ENCODE measurements at regions not wholly inside any gene's neighbourhood (a gene's known extent, or its start where the extent isn't known, plus 50 kb on each side); places are given as distances from the start of the nearest gene placed in this dataset.

DNA sequence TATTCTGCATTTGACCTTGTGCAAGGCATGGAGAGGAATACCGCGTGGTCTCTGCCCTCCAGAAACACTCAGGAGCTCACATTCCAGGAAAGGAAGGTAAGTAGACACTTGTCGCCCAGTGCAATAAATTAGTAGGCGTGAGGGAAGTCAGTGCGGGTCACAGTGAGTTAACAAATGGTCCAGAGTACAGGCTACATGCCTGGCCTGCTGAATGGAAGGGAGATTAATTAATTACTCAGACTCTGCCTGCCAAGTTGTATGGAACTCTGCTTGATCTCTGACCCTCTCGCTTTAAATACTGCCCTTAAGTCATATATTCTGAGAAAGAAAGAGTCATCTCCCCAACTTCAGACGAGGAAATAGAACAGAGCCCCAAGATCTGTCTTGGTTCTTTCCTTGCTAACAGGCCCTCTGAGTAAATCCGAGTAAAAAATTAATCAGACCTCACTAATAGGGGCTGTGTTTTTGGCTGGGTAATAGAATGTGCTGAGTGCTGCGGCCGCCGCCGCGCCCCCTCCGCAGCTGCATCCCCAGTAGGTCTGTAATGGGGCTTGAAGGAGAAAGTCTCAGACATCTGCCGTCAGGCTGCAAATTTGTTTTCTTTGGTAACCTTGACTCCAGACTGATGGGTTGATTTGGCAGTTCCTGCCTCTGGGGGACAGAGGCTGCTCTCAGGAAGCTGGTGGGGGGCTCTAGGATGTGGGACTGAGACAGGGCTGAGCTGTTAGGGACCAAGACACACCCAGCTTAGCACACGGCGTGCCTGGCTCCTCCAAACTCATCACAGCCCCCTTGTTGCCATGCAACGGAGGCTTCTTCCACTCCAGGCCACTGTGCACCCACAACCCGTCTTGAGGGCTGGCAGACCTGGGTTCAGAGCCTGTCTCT is 144.4 kb downstream of the NSG2 start:
- H3K9ac ChIP-seq (ENCODE audit: low read length in 5 of 5): no peak overlapping the region
- peaks cover 7 to 26% (median 11%) of the 10 kb centered on the region in 5 donors for H3K27me3 ChIP-seq (ENCODE audit: control insufficient read depth in 5 of 5, insufficient read depth in 4 of 5, low read length in 5 of 5)
- H3K27ac ChIP-seq (ENCODE audit: low read depth, low read length): no peak overlapping the region
- no peaks in the 10 kb centered on the region for H3K4me1 ChIP-seq (ENCODE audit: control insufficient read depth in 5 of 5, insufficient read depth in 5 of 5, low read length in 5 of 5)
- H3K9me3 ChIP-seq (ENCODE audit: control insufficient read depth in 5 of 5, low read length in 5 of 5): no peaks in the 10 kb centered on the region
- no peak overlapping the region for H3K4me3 ChIP-seq (ENCODE audit: low read depth in 1 of 5, low read length in 5 of 5)
- H3K36me3 ChIP-seq (ENCODE audit: control insufficient read depth in 5 of 5, insufficient read depth in 5 of 5, low read length in 5 of 5): no peaks in the 10 kb centered on the region

DNA sequence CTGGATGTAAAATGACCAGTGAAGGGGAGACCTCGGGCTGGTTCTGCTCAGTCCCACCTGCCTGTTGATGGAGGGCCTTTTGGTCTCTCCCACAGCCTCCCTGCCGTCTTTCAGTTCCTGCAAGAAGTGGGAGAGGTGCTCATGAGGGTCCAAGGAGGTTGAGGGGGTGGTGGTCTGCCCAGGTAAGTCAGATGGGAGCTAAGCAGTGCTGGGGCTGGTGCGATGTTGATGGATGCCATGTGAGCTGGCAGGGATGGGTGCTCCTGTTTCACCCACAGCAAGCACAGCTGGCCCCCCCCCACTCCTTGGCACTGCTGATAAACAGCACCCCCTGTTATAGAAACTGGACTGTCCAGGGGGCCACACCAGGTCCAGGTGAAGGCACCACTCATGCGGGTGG is 145.6 kb downstream of the NSG2 start:
- peaks cover 5 to 24% (median 10%) of the 10 kb centered on the region in 5 donors for H3K27me3 ChIP-seq (ENCODE audit: control insufficient read depth in 5 of 5, insufficient read depth in 4 of 5, low read length in 5 of 5)
- H3K4me1 ChIP-seq (ENCODE audit: control insufficient read depth in 5 of 5, insufficient read depth in 5 of 5, low read length in 5 of 5): no peaks in the 10 kb centered on the region
- H3K36me3 ChIP-seq (ENCODE audit: control insufficient read depth in 5 of 5, insufficient read depth in 5 of 5, low read length in 5 of 5): no peaks in the 10 kb centered on the region
- no peak overlapping the region for H3K4me3 ChIP-seq (ENCODE audit: low read depth in 1 of 5, low read length in 5 of 5)
- no peak overlapping the region for H3K27ac ChIP-seq (ENCODE audit: low read depth, low read length)
- H3K9me3 ChIP-seq (ENCODE audit: control insufficient read depth in 5 of 5, low read length in 5 of 5): no peaks in the 10 kb centered on the region
- H3K9ac ChIP-seq (ENCODE audit: low read length in 5 of 5): no peak overlapping the region

- Histone ChIP-seq H3K27ac (ENCODE audit: low read depth, low read length) (no peak overlapping the region), H3K27me3 (ENCODE audit: control insufficient read depth in 5 of 5, insufficient read depth in 4 of 5, low read length in 5 of 5) (peaks cover 3 to 21% (median 10%) of the 10 kb centered on the region in 5 donors), H3K9ac (ENCODE audit: low read length in 5 of 5) (no peak overlapping the region), H3K36me3 (ENCODE audit: control insufficient read depth in 5 of 5, insufficient read depth in 5 of 5, low read length in 5 of 5) (no peaks in the 10 kb centered on the region), H3K4me3 (ENCODE audit: low read depth in 1 of 5, low read length in 5 of 5) (no peak overlapping the region), H3K9me3 (ENCODE audit: control insufficient read depth in 5 of 5, low read length in 5 of 5) (no peaks in the 10 kb centered on the region), H3K4me1 (ENCODE audit: control insufficient read depth in 5 of 5, insufficient read depth in 5 of 5, low read length in 5 of 5) (no peaks in the 10 kb centered on the region)
Measured at GRCh38 chr5:174191850-174192655, 146.5 kb downstream of the NSG2 start.

DNA sequence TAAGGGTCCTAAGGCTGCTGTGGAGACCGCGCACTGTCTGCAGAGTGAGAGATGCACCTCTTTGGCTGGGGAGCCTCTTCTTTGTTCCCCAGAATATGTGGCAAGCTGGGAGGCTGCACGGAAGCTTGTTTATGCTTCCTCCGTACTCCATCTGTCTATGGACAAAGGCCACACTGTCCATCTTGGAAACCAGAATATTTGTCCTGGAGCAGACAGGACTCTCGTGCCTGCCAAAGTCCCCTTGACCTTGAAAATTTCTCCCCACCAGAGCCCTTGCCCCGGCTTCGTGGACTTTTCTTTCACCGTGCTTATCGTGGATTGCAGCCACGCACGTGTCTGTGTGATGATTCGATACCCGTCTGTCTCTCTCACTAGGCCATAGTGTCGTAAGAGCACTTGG is 147.4 kb downstream of the NSG2 start:
- Histone ChIP-seq H3K4me3 (ENCODE audit: low read depth in 1 of 5, low read length in 5 of 5) (no peak overlapping the region), H3K4me1 (ENCODE audit: control insufficient read depth in 5 of 5, insufficient read depth in 5 of 5, low read length in 5 of 5) (no peaks in the 10 kb centered on the region), H3K27ac (ENCODE audit: low read depth, low read length) (no peak overlapping the region), H3K27me3 (ENCODE audit: control insufficient read depth in 5 of 5, insufficient read depth in 4 of 5, low read length in 5 of 5) (peaks cover 3 to 23% (median 10%) of the 10 kb centered on the region in 5 donors), H3K36me3 (ENCODE audit: control insufficient read depth in 5 of 5, insufficient read depth in 5 of 5, low read length in 5 of 5) (no peaks in the 10 kb centered on the region), H3K9ac (ENCODE audit: low read length in 5 of 5) (no peak overlapping the region), H3K9me3 (ENCODE audit: control insufficient read depth in 5 of 5, low read length in 5 of 5) (no peaks in the 10 kb centered on the region)

GRCh38 chr5:174195517-174195916 is 150.0 kb downstream of the NSG2 start:
- Histone ChIP-seq H3K9ac (ENCODE audit: low read length in 5 of 5) (no peak overlapping the region), H3K27me3 (ENCODE audit: control insufficient read depth in 5 of 5, insufficient read depth in 4 of 5, low read length in 5 of 5) (peaks cover 3 to 14% (median 7%) of the 10 kb centered on the region in 5 donors), H3K4me3 (ENCODE audit: low read depth in 1 of 5, low read length in 5 of 5) (no peak overlapping the region), H3K9me3 (ENCODE audit: control insufficient read depth in 5 of 5, low read length in 5 of 5) (no peaks in the 10 kb centered on the region), H3K36me3 (ENCODE audit: control insufficient read depth in 5 of 5, insufficient read depth in 5 of 5, low read length in 5 of 5) (no peaks in the 10 kb centered on the region), H3K27ac (ENCODE audit: low read depth, low read length) (no peak overlapping the region), H3K4me1 (ENCODE audit: control insufficient read depth in 5 of 5, insufficient read depth in 5 of 5, low read length in 5 of 5) (no peaks in the 10 kb centered on the region)

GRCh38 chr5:174197929-174198328 is 152.4 kb downstream of the NSG2 start:
- Histone ChIP-seq H3K4me3 (ENCODE audit: low read depth in 1 of 5, low read length in 5 of 5) (no peak overlapping the region), H3K36me3 (ENCODE audit: control insufficient read depth in 5 of 5, insufficient read depth in 5 of 5, low read length in 5 of 5) (no peaks in the 10 kb centered on the region), H3K9me3 (ENCODE audit: control insufficient read depth in 5 of 5, low read length in 5 of 5) (peaks cover 0 to 2% (median 0%) of the 10 kb centered on the region in 5 donors), H3K27ac (ENCODE audit: low read depth, low read length) (no peak overlapping the region), H3K9ac (ENCODE audit: low read length in 5 of 5) (no peak overlapping the region), H3K4me1 (ENCODE audit: control insufficient read depth in 5 of 5, insufficient read depth in 5 of 5, low read length in 5 of 5) (no peaks in the 10 kb centered on the region), H3K27me3 (ENCODE audit: control insufficient read depth in 5 of 5, insufficient read depth in 4 of 5, low read length in 5 of 5) (peaks cover under 1 to 6% (median 5%) of the 10 kb centered on the region in 5 donors)

DNA sequence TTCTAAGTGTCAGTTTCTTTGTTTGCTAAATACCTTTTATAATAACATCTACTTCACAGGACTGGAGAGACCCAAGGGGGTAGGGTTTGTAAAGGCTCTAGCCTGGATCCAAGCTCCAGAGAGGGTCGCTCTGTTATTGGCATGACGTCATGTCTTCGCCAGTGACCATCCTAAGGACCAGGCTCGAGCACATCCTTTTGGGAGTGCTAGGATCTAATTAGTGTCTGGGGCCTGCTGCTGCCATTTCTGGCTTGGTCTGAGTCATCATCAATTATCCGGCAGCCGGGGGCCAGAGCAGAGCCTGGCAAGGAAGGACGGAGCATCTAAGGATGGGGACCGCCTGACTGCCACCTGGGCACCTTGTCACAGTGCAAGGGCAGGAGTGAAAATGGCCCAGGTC is 153.0 kb downstream of the NSG2 start:
- H3K27ac ChIP-seq (ENCODE audit: low read depth, low read length): no peak overlapping the region
- no peak overlapping the region for H3K9ac ChIP-seq (ENCODE audit: low read length in 5 of 5)
- peaks cover 2 to 6% (median 4%) of the 10 kb centered on the region in 5 donors for H3K27me3 ChIP-seq (ENCODE audit: control insufficient read depth in 5 of 5, insufficient read depth in 4 of 5, low read length in 5 of 5)
- no peaks in the 10 kb centered on the region for H3K36me3 ChIP-seq (ENCODE audit: control insufficient read depth in 5 of 5, insufficient read depth in 5 of 5, low read length in 5 of 5)
- H3K9me3 ChIP-seq (ENCODE audit: control insufficient read depth in 5 of 5, low read length in 5 of 5): peaks cover 0 to 2% (median 0%) of the 10 kb centered on the region in 5 donors
- no peaks in the 10 kb centered on the region for H3K4me1 ChIP-seq (ENCODE audit: control insufficient read depth in 5 of 5, insufficient read depth in 5 of 5, low read length in 5 of 5)
- H3K4me3 ChIP-seq (ENCODE audit: low read depth in 1 of 5, low read length in 5 of 5): no peak overlapping the region

GRCh38 chr5:174202996-174203395 is 157.5 kb downstream of the NSG2 start:
- peaks cover 0 to 2% (median 0%) of the 10 kb centered on the region in 5 donors for H3K9me3 ChIP-seq (ENCODE audit: control insufficient read depth in 5 of 5, low read length in 5 of 5)
- H3K27me3 ChIP-seq (ENCODE audit: control insufficient read depth in 5 of 5, insufficient read depth in 4 of 5, low read length in 5 of 5): peaks cover 3 to 10% (median 5%) of the 10 kb centered on the region in 5 donors
- H3K4me1 ChIP-seq (ENCODE audit: control insufficient read depth in 5 of 5, insufficient read depth in 5 of 5, low read length in 5 of 5): no peaks in the 10 kb centered on the region
- no peak overlapping the region for H3K4me3 ChIP-seq (ENCODE audit: low read depth in 1 of 5, low read length in 5 of 5)
- H3K27ac ChIP-seq (ENCODE audit: low read depth, low read length): no peak overlapping the region
- no peak overlapping the region for H3K9ac ChIP-seq (ENCODE audit: low read length in 5 of 5)
- H3K36me3 ChIP-seq (ENCODE audit: control insufficient read depth in 5 of 5, insufficient read depth in 5 of 5, low read length in 5 of 5): no peaks in the 10 kb centered on the region

- Histone ChIP-seq H3K27me3 (ENCODE audit: control insufficient read depth in 5 of 5, insufficient read depth in 4 of 5, low read length in 5 of 5) (peaks cover 3 to 10% (median 5%) of the 10 kb centered on the region in 5 donors), H3K36me3 (ENCODE audit: control insufficient read depth in 5 of 5, insufficient read depth in 5 of 5, low read length in 5 of 5) (no peaks in the 10 kb centered on the region), H3K9ac (ENCODE audit: low read length in 5 of 5) (no peak overlapping the region), H3K4me1 (ENCODE audit: control insufficient read depth in 5 of 5, insufficient read depth in 5 of 5, low read length in 5 of 5) (no peaks in the 10 kb centered on the region), H3K9me3 (ENCODE audit: control insufficient read depth in 5 of 5, low read length in 5 of 5) (peaks cover 0 to 2% (median 0%) of the 10 kb centered on the region in 5 donors), H3K4me3 (ENCODE audit: low read depth in 1 of 5, low read length in 5 of 5) (no peak overlapping the region), H3K27ac (ENCODE audit: low read depth, low read length) (no peak overlapping the region)
Measured at GRCh38 chr5:174204535-174205313, 159.2 kb downstream of the NSG2 start.
